PC-9 (cell line): ENCODE measurements at regions not wholly inside any gene's neighbourhood (a gene's known extent, or its start where the extent isn't known, plus 50 kb on each side); places are given as distances from the start of the nearest gene placed in this dataset.

Experiments used
- BruUV-seq: library from RNA; stranded (reverse); fragments of 400-500 nt; replicated peaks from 2 replicates; lab custom pipeline; 2021; lab: Mats Ljungman, UMichigan
- CTCF ChIA-PET: fragments of 300-600 bp; sonication (Branson Sonifier 250); formaldehyde crosslinking; loops from one replicate; lab custom pipeline; 2022; ENCODE audit warnings: antibody characterized with exemption; lab: Charles Lee
- POLR2A ChIA-PET: fragments of 300-600 bp; sonication (Branson Sonifier 250); formaldehyde crosslinking; loops from one replicate; lab custom pipeline; 2022; ENCODE audit warnings: antibody characterized with exemption; ENCODE audit not compliant: unreplicated experiment; lab: Charles Lee
- DNase-seq, 2 experiments: peaks; one replicate each; pipeline versions ENCODE4 v3.0.0 to v3.0.0-alpha.2; 2015 to 2022; ENCODE audit warnings: mixed read lengths in 1 of 2
- H2AFZ ChIP-seq: fragments of 200-600 bp; sonication (generic); 2 replicates; pipeline ENCODE4 v1.8.1; 2017; ENCODE audit warnings: antibody characterized with exemption
- H3F3A ChIP-seq: fragments of 200-600 bp; sonication (generic); 2 replicates; pipeline ENCODE4 v1.8.1; 2017; ENCODE audit warnings: antibody characterized with exemption, mild to moderate bottlenecking, low read depth; ENCODE audit not compliant: insufficient read depth
- H3K27ac ChIP-seq: fragments of 200-600 bp; sonication (generic); 2 replicates; pipeline ENCODE4 v1.6.1; 2016; ENCODE audit warnings: mixed run types
- H3K27me3 ChIP-seq: fragments of 200-600 bp; sonication (generic); 2 replicates; pipeline ENCODE4 v1.6.1; 2016; ENCODE audit warnings: low read depth, mixed run types; ENCODE audit not compliant: insufficient read depth
- H3K36me3 ChIP-seq: fragments of 200-600 bp; sonication (generic); 2 replicates; pipeline ENCODE4 v1.6.1; 2016; ENCODE audit warnings: low read depth, mixed run types
- H3K4me1 ChIP-seq: fragments of 200-600 bp; sonication (generic); replicated peaks from 2 replicates; pipeline ENCODE4 v1.6.1; 2016; ENCODE audit warnings: mixed run types; ENCODE audit not compliant: insufficient read depth
- H3K4me2 ChIP-seq: fragments of 200-600 bp; sonication (generic); 2 replicates; pipeline ENCODE4 v1.6.1; 2017; ENCODE audit warnings: mixed run types
- H3K4me3 ChIP-seq: fragments of 200-600 bp; sonication (generic); 2 replicates; pipeline ENCODE4 v1.6.1; 2016; ENCODE audit warnings: mixed run types
- H3K79me2 ChIP-seq: fragments of 200-600 bp; sonication (generic); 2 replicates; pipeline ENCODE4 v1.6.1; 2017; ENCODE audit warnings: low read depth, mixed run types
- H3K9me2 ChIP-seq: fragments of 200-600 bp; sonication (generic); 2 replicates; pipeline ENCODE4 v1.8.1; 2017; ENCODE audit warnings: mild to moderate bottlenecking; ENCODE audit not compliant: insufficient read depth
- H3K9me3 ChIP-seq: fragments of 200-600 bp; sonication (generic); 2 replicates; pipeline ENCODE4 v1.8.1; 2016; ENCODE audit warnings: low read depth; ENCODE audit not compliant: insufficient read depth
- H4K20me1 ChIP-seq: fragments of 200-600 bp; sonication (generic); 2 replicates; pipeline ENCODE4 v1.8.1; 2017; ENCODE audit not compliant: insufficient read depth
- EZH2 ChIP-seq: fragments of 200-600 bp; sonication (generic); IDR thresholded peaks from 2 replicates; pipeline ENCODE4 v1.8.0; 2017; ENCODE audit warnings: antibody characterized with exemption, low read depth
- intact Hi-C: fragments of 100-400 bp; cut with micrococcal nuclease; formaldehyde crosslinking; loops from one replicate; pipeline ENCODE4 v1.10.0; 2022; ENCODE audit not compliant: unreplicated experiment
- TF ChIP-seq, protein P1 (sequence below): fragments of 200-600 bp; sonication (generic); conservative IDR thresholded peaks from 2 replicates; pipeline ENCODE4 v1.6.1; 2017; ENCODE audit warnings: mixed run types, antibody characterized with exemption, mild to moderate bottlenecking, moderate library complexity

GRCh38 chr20:4607287-4607713, 79.0 kb upstream of the PRNP start:
- Histone ChIP-seq H4K20me1 (no peaks in the 10 kb centered on the region), H3F3A (no peaks in the 10 kb centered on the region; the same call in 1 of the 2 replicates), H3K79me2 (no peaks in the 10 kb centered on the region), H3K9me3 (no peaks in the 10 kb centered on the region), H3K4me2 (no peak overlapping the region), H3K9me2 (no peaks in the 10 kb centered on the region), H3K36me3 (no peaks in the 10 kb centered on the region), H3K4me3 (no peak overlapping the region), H3K27me3 (no peaks in the 10 kb centered on the region), H3K4me1 (peaks cover 7% of the 10 kb centered on the region), H2AFZ (no peak overlapping the region; the same call in 1 of the 2 replicates), H3K27ac (no peak overlapping the region)
- TF ChIP-seq, protein P1, sequence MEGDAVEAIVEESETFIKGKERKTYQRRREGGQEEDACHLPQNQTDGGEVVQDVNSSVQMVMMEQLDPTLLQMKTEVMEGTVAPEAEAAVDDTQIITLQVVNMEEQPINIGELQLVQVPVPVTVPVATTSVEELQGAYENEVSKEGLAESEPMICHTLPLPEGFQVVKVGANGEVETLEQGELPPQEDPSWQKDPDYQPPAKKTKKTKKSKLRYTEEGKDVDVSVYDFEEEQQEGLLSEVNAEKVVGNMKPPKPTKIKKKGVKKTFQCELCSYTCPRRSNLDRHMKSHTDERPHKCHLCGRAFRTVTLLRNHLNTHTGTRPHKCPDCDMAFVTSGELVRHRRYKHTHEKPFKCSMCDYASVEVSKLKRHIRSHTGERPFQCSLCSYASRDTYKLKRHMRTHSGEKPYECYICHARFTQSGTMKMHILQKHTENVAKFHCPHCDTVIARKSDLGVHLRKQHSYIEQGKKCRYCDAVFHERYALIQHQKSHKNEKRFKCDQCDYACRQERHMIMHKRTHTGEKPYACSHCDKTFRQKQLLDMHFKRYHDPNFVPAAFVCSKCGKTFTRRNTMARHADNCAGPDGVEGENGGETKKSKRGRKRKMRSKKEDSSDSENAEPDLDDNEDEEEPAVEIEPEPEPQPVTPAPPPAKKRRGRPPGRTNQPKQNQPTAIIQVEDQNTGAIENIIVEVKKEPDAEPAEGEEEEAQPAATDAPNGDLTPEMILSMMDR = peak; percentile 97
- no peak for TF ChIP-seq EZH2
- intact Hi-C loops = loop anchor here (1.0 to 10.0 kb wide), 5 partner anchors 113 to 616 kb away; no protein-coding TSS in a partner anchor
- DNase-seq = peak; percentile 49 to 57
- no TSS peak for BruUV-seq
- CTCF ChIA-PET = interaction anchor here (0.6 kb wide), 1 partner anchor 596 kb away, joined by 7 read pairs; no protein-coding TSS in a partner anchor
- POLR2A ChIA-PET = no interaction called here

DNA sequence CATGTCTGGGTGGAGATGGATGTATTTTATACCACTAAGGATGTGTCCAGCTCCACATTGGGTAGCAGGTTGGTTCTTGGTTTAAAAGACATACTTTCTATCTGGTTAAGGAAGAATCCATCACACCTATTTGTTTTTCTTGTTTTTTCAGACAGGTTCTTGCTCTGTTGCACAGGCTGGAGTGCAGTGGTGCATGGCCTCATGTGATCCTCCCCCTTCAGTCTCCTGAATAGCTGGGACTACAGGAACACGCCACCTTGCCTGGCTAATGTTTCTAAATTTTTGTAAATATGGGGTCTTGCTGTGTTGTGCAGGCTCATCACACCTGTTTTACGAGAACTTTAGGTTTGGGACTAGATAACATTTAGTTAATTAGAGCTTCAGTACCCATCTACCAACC, 80.2 kb upstream of the PRNP start:
- DNase-seq = no peak
- Histone ChIP-seq H3K9me2 (no peaks in the 10 kb centered on the region), H4K20me1 (no peaks in the 10 kb centered on the region), H3K27ac (no peak overlapping the region), H3K4me1 (peaks cover 20% of the 10 kb centered on the region), H3K36me3 (no peaks in the 10 kb centered on the region), H3K9me3 (no peaks in the 10 kb centered on the region), H3K4me3 (no peak overlapping the region), H2AFZ (no peak overlapping the region), H3K4me2 (no peak overlapping the region), H3K79me2 (no peaks in the 10 kb centered on the region), H3F3A (peaks cover 12% of the 10 kb centered on the region), H3K27me3 (no peaks in the 10 kb centered on the region)
- ChIA-PET CTCF (no interaction called here), POLR2A (no interaction called here)
- TF ChIP-seq, protein P1 = no peak
- TF ChIP-seq EZH2 = no peak
- BruUV-seq = no TSS peak
- intact Hi-C loops = loop anchor here (2.0 to 10.0 kb wide), 3 partner anchors 351 to 589 kb away; no protein-coding TSS in a partner anchor

GRCh38 chr20:4605166-4605565, 81.1 kb upstream of the PRNP start:
- Histone ChIP-seq H3F3A (peaks cover 18% of the 10 kb centered on the region), H3K4me2 (no peak overlapping the region), H3K27me3 (no peaks in the 10 kb centered on the region), H3K79me2 (no peaks in the 10 kb centered on the region), H3K4me1 (peaks cover 28% of the 10 kb centered on the region), H3K9me2 (no peaks in the 10 kb centered on the region), H3K4me3 (no peak overlapping the region), H3K27ac (no peak overlapping the region), H2AFZ (no peak overlapping the region), H3K36me3 (no peaks in the 10 kb centered on the region), H4K20me1 (no peaks in the 10 kb centered on the region), H3K9me3 (no peaks in the 10 kb centered on the region)
- ChIA-PET CTCF (no interaction called here), POLR2A (no interaction called here)
- intact Hi-C loops = loop anchor here (5.0 to 10.0 kb wide), 2 partner anchors 497 to 590 kb away; no protein-coding TSS in a partner anchor
- TF ChIP-seq EZH2 = no peak
- TF ChIP-seq, protein P1 = no peak
- no peak for DNase-seq
- no TSS peak for BruUV-seq
